Ishikawa (cell line): ENCODE measurements at regions not wholly inside any gene's neighbourhood (a gene's known extent, or its start where the extent isn't known, plus 50 kb on each side); places are given as distances from the start of the nearest gene placed in this dataset.

Source experiments
- CEBPB ChIP-seq: IDR thresholded peaks from 2 replicates; pipeline ENCODE4 v1.6.1; 2012
- CREB1 ChIP-seq: IDR thresholded peaks from 2 replicates; pipeline ENCODE4 v1.6.1; 2012; ENCODE audit warnings: low read depth
- EGR1 ChIP-seq: IDR thresholded peaks from 2 replicates; pipeline ENCODE4 v1.6.1; 2012
- EP300 ChIP-seq: IDR thresholded peaks from 2 replicates; pipeline ENCODE4 v1.6.1; 2012; ENCODE audit warnings: borderline replicate concordance
- FOXM1 ChIP-seq: IDR thresholded peaks from 2 replicates; pipeline ENCODE4 v1.6.1; 2012; ENCODE audit warnings: low read depth, borderline replicate concordance
- NFIC ChIP-seq: IDR thresholded peaks from 2 replicates; pipeline ENCODE4 v1.6.1; 2012
- RAD21 ChIP-seq: IDR thresholded peaks from 2 replicates; pipeline ENCODE4 v1.6.1; 2012; ENCODE audit warnings: low read depth
- TEAD4 ChIP-seq: IDR thresholded peaks from 2 replicates; pipeline ENCODE4 v1.6.1; 2012
- TF ChIP-seq, protein P1 (sequence below): IDR thresholded peaks from 2 replicates; pipeline ENCODE4 v1.6.1; 2012
- TF ChIP-seq, protein P2 (sequence below): IDR thresholded peaks from 2 replicates; pipeline ENCODE4 v1.6.1; 2012; ENCODE audit warnings: low read depth, mild to moderate bottlenecking

DNA sequence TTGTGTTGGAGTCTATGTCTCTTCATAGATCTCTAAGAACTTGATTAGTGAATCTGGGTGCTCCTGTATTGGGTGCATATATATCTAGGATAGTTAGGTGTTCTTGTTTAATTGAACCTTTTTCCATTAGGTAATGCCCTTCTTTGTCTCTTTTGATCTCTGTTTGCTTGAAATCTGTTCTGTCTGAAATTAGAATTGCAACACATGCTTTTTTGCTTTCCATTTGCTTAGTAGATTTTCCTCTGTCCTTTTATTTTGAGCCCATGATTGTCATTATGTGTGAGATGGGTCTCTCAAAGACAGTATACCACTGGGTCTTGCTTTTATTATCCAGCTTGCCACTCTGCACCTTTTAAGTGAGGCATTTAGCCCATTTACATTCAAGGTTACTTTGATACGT, 79.1 kb upstream of the APOOL start:
- TF ChIP-seq RAD21 (no peak), EP300 (no peak), EGR1 (no peak), CREB1 (no peak), NFIC (no peak), TEAD4 (no peak), CEBPB (no peak), FOXM1 (no peak)
- TF ChIP-seq, protein P1, sequence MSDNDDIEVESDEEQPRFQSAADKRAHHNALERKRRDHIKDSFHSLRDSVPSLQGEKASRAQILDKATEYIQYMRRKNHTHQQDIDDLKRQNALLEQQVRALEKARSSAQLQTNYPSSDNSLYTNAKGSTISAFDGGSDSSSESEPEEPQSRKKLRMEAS = no peak
- TF ChIP-seq, protein P2, sequence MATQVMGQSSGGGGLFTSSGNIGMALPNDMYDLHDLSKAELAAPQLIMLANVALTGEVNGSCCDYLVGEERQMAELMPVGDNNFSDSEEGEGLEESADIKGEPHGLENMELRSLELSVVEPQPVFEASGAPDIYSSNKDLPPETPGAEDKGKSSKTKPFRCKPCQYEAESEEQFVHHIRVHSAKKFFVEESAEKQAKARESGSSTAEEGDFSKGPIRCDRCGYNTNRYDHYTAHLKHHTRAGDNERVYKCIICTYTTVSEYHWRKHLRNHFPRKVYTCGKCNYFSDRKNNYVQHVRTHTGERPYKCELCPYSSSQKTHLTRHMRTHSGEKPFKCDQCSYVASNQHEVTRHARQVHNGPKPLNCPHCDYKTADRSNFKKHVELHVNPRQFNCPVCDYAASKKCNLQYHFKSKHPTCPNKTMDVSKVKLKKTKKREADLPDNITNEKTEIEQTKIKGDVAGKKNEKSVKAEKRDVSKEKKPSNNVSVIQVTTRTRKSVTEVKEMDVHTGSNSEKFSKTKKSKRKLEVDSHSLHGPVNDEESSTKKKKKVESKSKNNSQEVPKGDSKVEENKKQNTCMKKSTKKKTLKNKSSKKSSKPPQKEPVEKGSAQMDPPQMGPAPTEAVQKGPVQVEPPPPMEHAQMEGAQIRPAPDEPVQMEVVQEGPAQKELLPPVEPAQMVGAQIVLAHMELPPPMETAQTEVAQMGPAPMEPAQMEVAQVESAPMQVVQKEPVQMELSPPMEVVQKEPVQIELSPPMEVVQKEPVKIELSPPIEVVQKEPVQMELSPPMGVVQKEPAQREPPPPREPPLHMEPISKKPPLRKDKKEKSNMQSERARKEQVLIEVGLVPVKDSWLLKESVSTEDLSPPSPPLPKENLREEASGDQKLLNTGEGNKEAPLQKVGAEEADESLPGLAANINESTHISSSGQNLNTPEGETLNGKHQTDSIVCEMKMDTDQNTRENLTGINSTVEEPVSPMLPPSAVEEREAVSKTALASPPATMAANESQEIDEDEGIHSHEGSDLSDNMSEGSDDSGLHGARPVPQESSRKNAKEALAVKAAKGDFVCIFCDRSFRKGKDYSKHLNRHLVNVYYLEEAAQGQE = no peak
